ENCODE measurements at regions not wholly inside any gene's neighbourhood (a gene's known extent, or its start where the extent isn't known, plus 50 kb on each side); places are given as distances from the start of the nearest gene placed in this dataset.

DNA sequence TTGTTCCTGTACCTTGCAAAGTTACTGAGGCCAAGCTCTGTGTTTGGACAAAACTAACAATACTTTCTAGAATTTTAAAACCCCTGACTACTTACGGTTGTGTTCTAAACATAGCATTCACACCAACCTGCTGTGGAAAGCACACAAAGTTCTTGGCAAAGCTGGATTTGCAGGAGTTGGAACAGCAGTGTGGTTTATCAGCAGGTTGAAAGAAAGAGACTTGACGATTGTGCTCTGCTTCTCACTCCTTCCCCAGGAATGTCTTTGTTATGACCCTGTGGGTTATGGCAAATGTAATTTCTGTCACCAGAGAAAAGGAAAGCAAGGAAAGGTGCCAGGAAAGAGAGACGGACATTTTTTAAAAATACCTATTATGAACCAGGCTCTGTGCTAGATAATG, 165.5 kb upstream of the TGFBR2 start:
- TF ChIP-seq, protein P1, sequence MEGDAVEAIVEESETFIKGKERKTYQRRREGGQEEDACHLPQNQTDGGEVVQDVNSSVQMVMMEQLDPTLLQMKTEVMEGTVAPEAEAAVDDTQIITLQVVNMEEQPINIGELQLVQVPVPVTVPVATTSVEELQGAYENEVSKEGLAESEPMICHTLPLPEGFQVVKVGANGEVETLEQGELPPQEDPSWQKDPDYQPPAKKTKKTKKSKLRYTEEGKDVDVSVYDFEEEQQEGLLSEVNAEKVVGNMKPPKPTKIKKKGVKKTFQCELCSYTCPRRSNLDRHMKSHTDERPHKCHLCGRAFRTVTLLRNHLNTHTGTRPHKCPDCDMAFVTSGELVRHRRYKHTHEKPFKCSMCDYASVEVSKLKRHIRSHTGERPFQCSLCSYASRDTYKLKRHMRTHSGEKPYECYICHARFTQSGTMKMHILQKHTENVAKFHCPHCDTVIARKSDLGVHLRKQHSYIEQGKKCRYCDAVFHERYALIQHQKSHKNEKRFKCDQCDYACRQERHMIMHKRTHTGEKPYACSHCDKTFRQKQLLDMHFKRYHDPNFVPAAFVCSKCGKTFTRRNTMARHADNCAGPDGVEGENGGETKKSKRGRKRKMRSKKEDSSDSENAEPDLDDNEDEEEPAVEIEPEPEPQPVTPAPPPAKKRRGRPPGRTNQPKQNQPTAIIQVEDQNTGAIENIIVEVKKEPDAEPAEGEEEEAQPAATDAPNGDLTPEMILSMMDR (conservative IDR thresholded peaks at IDR 0.05 in 1 of 2, IDR thresholded peaks at IDR 0.05 in 1 of 2; ENCODE audit: low read depth in 1 of 2, low read length in 2 of 2): no peak
- no peak for TF ChIP-seq EZH2 (IDR thresholded peaks at IDR 0.05; ENCODE audit: low read length, missing control alignments)
- no peak overlapping the region for H3K4me2 ChIP-seq (ENCODE audit: extremely low read depth, insufficient read depth, low read length)
- H4K20me1 ChIP-seq (ENCODE audit: control insufficient read depth, extremely low read depth, insufficient read depth, low read length): no peaks in the 10 kb centered on the region
- no peaks in the 10 kb centered on the region for H3K9me3 ChIP-seq (ENCODE audit: control insufficient read depth, insufficient read depth, low read depth, low read length)
- H3K4me1 ChIP-seq (ENCODE audit: control insufficient read depth, extremely low read depth, insufficient read depth, low read length): peaks cover 5% of the 10 kb centered on the region
- H3K36me3 ChIP-seq (ENCODE audit: control insufficient read depth, insufficient read depth, low read length): no peaks in the 10 kb centered on the region
- H3K4me3 ChIP-seq (replicated peaks in 1 of 4; ENCODE audit: control extremely low read depth in 1 of 4, insufficient read depth in 1 of 4, low read depth in 3 of 4, low read length in 4 of 4): no peak overlapping the region
- H3K9ac ChIP-seq (ENCODE audit: insufficient read depth, low read length): no peak overlapping the region
- peak in 1 of 2 donors; percentile 79 for DNase-seq (ENCODE audit: low read depth in 2 of 2)
- H2AFZ ChIP-seq (ENCODE audit: low read length): no peak overlapping the region
- H3K27me3 ChIP-seq (ENCODE audit: control insufficient read depth, insufficient read depth, low read length): no peaks in the 10 kb centered on the region
- H3K27ac ChIP-seq (ENCODE audit: insufficient read depth, low read length): no peak overlapping the region
- H3K79me2 ChIP-seq (ENCODE audit: control insufficient read depth, insufficient read depth, low read length): no peaks in the 10 kb centered on the region

DNA sequence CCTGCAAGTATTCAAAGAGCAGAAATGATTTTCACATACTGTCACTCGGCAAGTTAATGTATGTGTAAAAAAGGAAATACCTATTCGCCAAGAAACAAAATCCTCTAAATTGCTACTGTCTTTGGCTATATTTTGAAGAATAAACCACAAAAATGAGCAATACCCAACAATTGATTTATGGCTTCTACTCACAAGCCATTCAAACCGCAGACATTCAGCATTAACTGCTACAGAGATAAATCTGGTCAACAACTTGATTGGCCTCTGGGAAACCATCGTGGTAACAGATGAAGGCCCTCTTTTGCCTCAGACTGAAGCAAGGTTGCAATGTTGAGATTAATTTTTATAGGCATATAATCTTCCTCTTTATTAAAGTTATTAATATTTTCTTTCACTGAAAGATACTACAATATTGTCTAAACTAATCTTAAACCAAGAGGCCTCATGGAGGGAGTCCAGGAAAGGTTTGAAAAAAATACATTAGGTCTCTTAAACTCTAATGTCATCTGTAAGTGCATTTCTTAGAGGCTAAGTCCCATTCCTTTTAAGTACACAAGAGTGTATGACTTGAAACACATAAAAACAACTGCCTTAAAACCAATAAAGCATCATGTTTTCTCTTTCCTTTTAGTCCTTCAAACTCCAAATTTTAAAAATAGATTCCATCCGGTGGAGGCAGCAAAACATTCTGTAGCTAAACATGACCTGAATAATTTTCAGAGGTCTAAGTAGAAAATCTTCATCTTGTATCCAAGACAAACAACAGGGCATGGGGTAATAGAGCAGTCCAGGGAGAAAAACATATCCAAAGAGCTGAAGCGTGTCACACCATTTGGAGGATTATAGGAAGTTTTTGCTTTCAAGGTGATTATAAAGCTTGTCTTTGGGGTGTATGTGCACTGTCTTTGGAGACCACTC, 162.4 kb upstream of the TGFBR2 start:
- no peaks in the 10 kb centered on the region for H3K9me3 ChIP-seq (ENCODE audit: control insufficient read depth, insufficient read depth, low read depth, low read length)
- no peaks in the 10 kb centered on the region for H3K27me3 ChIP-seq (ENCODE audit: control insufficient read depth, insufficient read depth, low read length)
- H3K27ac ChIP-seq (ENCODE audit: insufficient read depth, low read length): no peak overlapping the region
- H3K79me2 ChIP-seq (ENCODE audit: control insufficient read depth, insufficient read depth, low read length): no peaks in the 10 kb centered on the region
- no peaks in the 10 kb centered on the region for H3K36me3 ChIP-seq (ENCODE audit: control insufficient read depth, insufficient read depth, low read length)
- peaks cover 3% of the 10 kb centered on the region for H3K4me1 ChIP-seq (ENCODE audit: control insufficient read depth, extremely low read depth, insufficient read depth, low read length)
- no peak overlapping the region for H2AFZ ChIP-seq (ENCODE audit: low read length)
- no peak overlapping the region for H3K4me3 ChIP-seq (replicated peaks in 1 of 4; ENCODE audit: control extremely low read depth in 1 of 4, insufficient read depth in 1 of 4, low read depth in 3 of 4, low read length in 4 of 4)
- H3K4me2 ChIP-seq (ENCODE audit: extremely low read depth, insufficient read depth, low read length): no peak overlapping the region
- no peak overlapping the region for H3K9ac ChIP-seq (ENCODE audit: insufficient read depth, low read length)
- TF ChIP-seq EZH2 (IDR thresholded peaks at IDR 0.05; ENCODE audit: low read length, missing control alignments): no peak
- H4K20me1 ChIP-seq (ENCODE audit: control insufficient read depth, extremely low read depth, insufficient read depth, low read length): no peaks in the 10 kb centered on the region
- DNase-seq (ENCODE audit: low read depth in 2 of 2): peak in 1 of 2 donors; percentile 85

DNA sequence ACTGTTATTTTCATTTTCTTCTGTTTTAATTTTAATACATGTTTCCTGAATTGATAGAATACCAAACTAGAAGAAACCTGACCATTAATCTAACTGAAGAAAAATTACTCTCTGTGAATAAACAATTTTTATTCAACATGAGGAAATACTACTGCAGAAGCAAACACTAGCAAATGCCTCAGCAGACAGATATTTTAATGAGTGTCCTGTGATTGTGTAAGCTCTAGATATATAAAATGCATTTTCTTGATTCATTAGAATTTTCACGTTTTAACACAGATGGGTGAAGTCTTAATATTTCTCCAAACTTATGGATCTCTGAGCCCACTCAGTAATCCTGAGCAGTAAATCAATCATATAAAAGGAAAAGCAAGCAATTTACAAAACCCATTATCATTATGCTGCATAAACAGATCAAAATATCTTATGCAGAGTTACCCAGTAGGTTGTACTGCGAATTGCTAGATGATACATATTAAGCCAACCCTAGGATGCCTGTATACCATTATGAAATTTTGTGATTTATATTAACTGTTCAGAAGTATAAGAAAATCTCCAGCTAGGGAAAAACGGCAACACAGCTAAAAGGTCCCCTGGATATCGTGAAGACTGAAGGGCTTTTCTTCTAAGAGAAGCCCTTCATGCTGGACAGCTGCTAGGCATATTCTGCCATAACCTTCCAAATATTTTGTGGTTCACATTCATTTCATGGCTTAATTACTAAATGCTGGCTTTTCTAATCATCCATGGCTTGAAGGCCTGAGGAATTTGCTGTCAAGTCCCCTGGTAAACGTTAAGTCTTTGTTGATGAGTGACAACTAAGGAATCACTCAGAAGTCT, 157.7 kb upstream of the TGFBR2 start:
- no peak overlapping the region for H3K27ac ChIP-seq (ENCODE audit: insufficient read depth, low read length)
- H3K27me3 ChIP-seq (ENCODE audit: control insufficient read depth, insufficient read depth, low read length): no peaks in the 10 kb centered on the region
- no peaks in the 10 kb centered on the region for H3K79me2 ChIP-seq (ENCODE audit: control insufficient read depth, insufficient read depth, low read length)
- no peaks in the 10 kb centered on the region for H3K36me3 ChIP-seq (ENCODE audit: control insufficient read depth, insufficient read depth, low read length)
- H3K4me1 ChIP-seq (ENCODE audit: control insufficient read depth, extremely low read depth, insufficient read depth, low read length): no peaks in the 10 kb centered on the region
- TF ChIP-seq EZH2 (IDR thresholded peaks at IDR 0.05; ENCODE audit: low read length, missing control alignments): no peak
- TF ChIP-seq, protein P1 (conservative IDR thresholded peaks at IDR 0.05 in 1 of 2, IDR thresholded peaks at IDR 0.05 in 1 of 2; ENCODE audit: low read depth in 1 of 2, low read length in 2 of 2): no peak
- H2AFZ ChIP-seq (ENCODE audit: low read length): no peak overlapping the region
- peak; percentile 29 to 41 for DNase-seq (ENCODE audit: low read depth in 2 of 2)
- H3K4me3 ChIP-seq (replicated peaks in 1 of 4; ENCODE audit: control extremely low read depth in 1 of 4, insufficient read depth in 1 of 4, low read depth in 3 of 4, low read length in 4 of 4): no peak overlapping the region
- no peak overlapping the region for H3K4me2 ChIP-seq (ENCODE audit: extremely low read depth, insufficient read depth, low read length)
- no peak overlapping the region for H3K9ac ChIP-seq (ENCODE audit: insufficient read depth, low read length)
- H4K20me1 ChIP-seq (ENCODE audit: control insufficient read depth, extremely low read depth, insufficient read depth, low read length): no peaks in the 10 kb centered on the region
- no peaks in the 10 kb centered on the region for H3K9me3 ChIP-seq (ENCODE audit: control insufficient read depth, insufficient read depth, low read depth, low read length)

All from fibroblast of lung (primary cell).